Esophagus squamous epithelium (tissue), 4 donors: ENCODE measurements at regions not wholly inside any gene's neighbourhood (a gene's known extent, or its start where the extent isn't known, plus 50 kb on each side); places are given as distances from the start of the nearest gene placed in this dataset.

Source experiments
- CTCF ChIP-seq, 6 experiments: fragments of 450-650 bp in 4 of 6; fragments of 200-600 bp in 2 of 6; sonication (generic) in 2 of 6; IDR thresholded peaks; one replicate each; pipeline ENCODE4 v1.5.1; 2016 to 2019; ENCODE audit warnings: antibody characterized with exemption in 6 of 6, mild to moderate bottlenecking in 4 of 6, moderate library complexity in 4 of 6
- POLR2A ChIP-seq, 4 donors: fragments of 450-650 bp; IDR thresholded peaks; one replicate each; pipeline ENCODE4 v1.6.1; 2017; ENCODE audit warnings: antibody characterized with exemption in 4 of 4, mild to moderate bottlenecking in 4 of 4, moderate library complexity in 3 of 4

- TF ChIP-seq CTCF (IDR thresholded peaks at IDR 0.05) (no peak), POLR2A (IDR thresholded peaks at IDR 0.05) (no peak)
Measured at GRCh38 chr10:109664554-109664953, 258.8 kb downstream of the XPNPEP1 start.
